ENCODE measurements at regions not wholly inside any gene's neighbourhood (a gene's known extent, or its start where the extent isn't known, plus 50 kb on each side); places are given as distances from the start of the nearest gene placed in this dataset.

- Histone ChIP-seq H3K9me3 (peaks cover 7% of the 10 kb centered on the region), H3K36me3 (ENCODE audit: low read depth) (no peaks in the 10 kb centered on the region), H3K4me3 (no peak overlapping the region), H3K4me1 (ENCODE audit: low read depth) (no peaks in the 10 kb centered on the region)
- DNase-seq (no peak), ATAC-seq (no peak)
- TF ChIP-seq CTCF (IDR thresholded peaks at IDR 0.05), result no peak
- intact Hi-C loops (cut with DNase I, micrococcal nuclease), result no loop called here
These were observed 250.5 kb downstream of the AUH start for GRCh38 chr9:91111226-91111625.

GRCh38 chr9:91111876-91112275 is 249.8 kb downstream of the AUH start:
- Histone ChIP-seq H3K4me3 (no peak overlapping the region), H3K4me1 (ENCODE audit: low read depth) (no peaks in the 10 kb centered on the region), H3K36me3 (ENCODE audit: low read depth) (no peaks in the 10 kb centered on the region), H3K9me3 (peaks cover 7% of the 10 kb centered on the region)
- no peak for TF ChIP-seq CTCF (IDR thresholded peaks at IDR 0.05)
- intact Hi-C loops (cut with DNase I, micrococcal nuclease), result no loop called here
- DNase-seq (no peak), ATAC-seq (no peak)

DNA sequence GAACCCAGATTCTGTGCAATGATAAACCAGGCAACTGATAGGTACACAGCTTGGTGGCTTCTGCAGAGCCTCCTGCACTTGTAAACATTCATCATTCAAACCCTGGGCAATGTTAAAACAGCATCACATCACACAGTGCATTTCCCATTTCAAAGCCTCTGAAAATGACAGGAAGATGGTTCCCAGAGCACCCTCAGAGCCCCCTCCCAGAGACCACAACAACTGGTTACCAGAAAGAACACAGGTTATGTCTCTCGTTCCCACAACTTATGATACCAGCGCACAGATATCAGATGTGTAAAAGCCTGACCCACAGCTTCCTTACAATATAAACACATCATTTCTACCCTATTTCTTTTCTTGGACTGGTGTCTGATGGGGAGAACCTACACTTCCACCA is 248.7 kb downstream of the AUH start:
- intact Hi-C loops (cut with DNase I, micrococcal nuclease), result no loop called here
- H3K9me3 ChIP-seq, result peaks cover 7% of the 10 kb centered on the region
- DNase-seq, result no peak
- H3K4me1 ChIP-seq (ENCODE audit: low read depth), result no peaks in the 10 kb centered on the region
- no peak overlapping the region for H3K4me3 ChIP-seq
- no peaks in the 10 kb centered on the region for H3K36me3 ChIP-seq (ENCODE audit: low read depth)
- no peak for ATAC-seq
- TF ChIP-seq CTCF (IDR thresholded peaks at IDR 0.05), result no peak

DNA sequence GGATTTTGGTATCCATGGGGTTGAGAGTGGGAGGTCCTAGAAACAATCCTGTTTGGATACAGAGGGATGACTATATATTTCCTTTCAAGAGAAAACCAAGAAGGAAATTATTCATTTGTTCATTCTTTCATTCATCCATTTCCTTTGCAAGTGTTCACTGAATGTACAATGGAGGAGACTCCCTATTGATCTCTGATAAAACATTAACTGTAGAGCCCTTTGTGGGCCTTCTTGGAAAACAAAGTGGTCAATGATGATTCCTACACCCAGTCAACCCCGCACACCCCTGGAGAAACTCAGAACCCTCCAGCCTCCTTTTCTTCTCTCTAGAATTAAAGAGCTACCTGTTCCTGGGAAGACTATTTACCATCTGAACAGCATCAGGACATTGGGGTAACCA is 247.3 kb downstream of the AUH start:
- Histone ChIP-seq H3K4me1 (ENCODE audit: low read depth) (peaks cover 5% of the 10 kb centered on the region), H3K36me3 (ENCODE audit: low read depth) (no peaks in the 10 kb centered on the region), H3K4me3 (no peak overlapping the region), H3K9me3 (peaks cover 7% of the 10 kb centered on the region)
- no peak for TF ChIP-seq CTCF (IDR thresholded peaks at IDR 0.05)
- intact Hi-C loops (cut with DNase I, micrococcal nuclease), result no loop called here
- DNase-seq (no peak), ATAC-seq (no peak)

DNA sequence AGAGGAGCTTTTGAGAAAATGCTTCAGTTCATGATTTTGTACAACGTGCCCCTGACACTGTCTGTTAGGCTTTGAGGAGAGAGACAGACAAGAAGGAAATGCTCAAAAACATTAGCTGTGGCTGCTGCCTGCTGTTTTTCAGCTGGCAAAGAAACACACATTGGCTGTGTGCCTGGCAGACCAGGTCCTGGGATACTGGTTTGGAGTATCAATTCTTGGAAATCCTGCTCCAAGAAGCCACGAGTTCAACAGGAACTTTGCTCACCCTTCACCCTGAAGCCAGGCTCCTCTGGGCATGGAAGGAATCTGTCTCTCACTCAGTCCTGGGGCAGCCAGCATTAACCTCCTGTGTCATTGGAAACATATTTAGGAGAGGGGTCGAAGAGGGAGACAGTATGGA is 245.5 kb downstream of the AUH start:
- intact Hi-C loops (cut with DNase I, micrococcal nuclease), result no loop called here
- Histone ChIP-seq H3K4me1 (ENCODE audit: low read depth) (peaks cover 5% of the 10 kb centered on the region), H3K4me3 (no peak overlapping the region), H3K9me3 (no peaks in the 10 kb centered on the region), H3K36me3 (ENCODE audit: low read depth) (no peaks in the 10 kb centered on the region)
- ATAC-seq (no peak), DNase-seq (no peak)
- no peak for TF ChIP-seq CTCF (IDR thresholded peaks at IDR 0.05)

DNA sequence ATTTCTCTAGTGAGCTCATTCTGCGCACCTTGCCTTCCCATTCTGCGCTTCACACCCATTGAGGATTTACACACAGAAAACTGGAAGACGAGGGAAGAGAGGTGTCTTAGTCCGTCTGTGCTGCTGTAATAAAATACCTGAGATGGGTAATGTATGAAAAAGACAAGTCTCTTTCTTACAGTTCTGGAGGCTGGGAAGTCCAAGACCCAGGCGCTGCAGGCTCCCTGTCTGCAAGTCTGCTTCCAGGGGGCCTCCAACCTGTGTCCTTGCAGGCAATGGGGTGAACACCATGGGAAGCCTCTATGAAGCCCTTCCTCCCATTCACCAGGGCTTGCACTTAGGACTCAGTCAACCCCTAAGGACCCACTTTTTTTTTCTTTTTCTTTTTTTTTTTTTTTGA is 245.0 kb downstream of the AUH start:
- Histone ChIP-seq H3K9me3 (no peaks in the 10 kb centered on the region), H3K4me3 (no peak overlapping the region), H3K4me1 (ENCODE audit: low read depth) (peaks cover 5% of the 10 kb centered on the region), H3K36me3 (ENCODE audit: low read depth) (no peaks in the 10 kb centered on the region)
- DNase-seq, result no peak
- intact Hi-C loops (cut with DNase I, micrococcal nuclease), result no loop called here
- no peak for ATAC-seq
- TF ChIP-seq CTCF (IDR thresholded peaks at IDR 0.05), result no peak
